HS-5 (cell line): ENCODE measurements at regions not wholly inside any gene's neighbourhood (a gene's known extent, or its start where the extent isn't known, plus 50 kb on each side); places are given as distances from the start of the nearest gene placed in this dataset.
"Not testable (repeated sequence)": the region's sequence is repeated elsewhere in the genome, so short reads cannot be mapped to it uniquely, and the experiment has no call there.

ENCODE experiments used
- DNase-seq: peaks from one replicate; pipeline ENCODE4 v3.0.0-alpha.2; 2012; ENCODE audit warnings: low read depth

GRCh38 chr6:140189263-140189662 is 814.8 kb upstream of the CITED2 start:
- DNase-seq: not testable (repeated sequence)

DNA sequence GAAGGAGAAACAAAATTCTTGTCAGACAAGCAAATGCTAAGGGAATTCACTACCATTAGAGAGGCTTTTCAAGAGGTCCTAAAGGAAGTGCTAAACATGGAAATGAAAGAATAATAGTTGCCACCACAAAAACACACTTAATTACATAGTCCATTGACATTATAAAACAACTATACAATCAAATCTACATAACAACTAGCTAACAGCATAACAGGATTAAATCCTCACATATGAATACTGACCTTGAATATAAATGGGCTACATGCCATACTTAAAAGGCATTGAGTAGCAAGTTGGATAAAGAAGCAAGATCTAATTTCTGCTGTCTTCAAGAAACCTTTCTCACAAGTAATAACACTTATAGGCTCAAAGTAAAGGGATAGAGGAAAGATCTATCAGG is 811.5 kb upstream of the CITED2 start:
- no peak for DNase-seq

DNA sequence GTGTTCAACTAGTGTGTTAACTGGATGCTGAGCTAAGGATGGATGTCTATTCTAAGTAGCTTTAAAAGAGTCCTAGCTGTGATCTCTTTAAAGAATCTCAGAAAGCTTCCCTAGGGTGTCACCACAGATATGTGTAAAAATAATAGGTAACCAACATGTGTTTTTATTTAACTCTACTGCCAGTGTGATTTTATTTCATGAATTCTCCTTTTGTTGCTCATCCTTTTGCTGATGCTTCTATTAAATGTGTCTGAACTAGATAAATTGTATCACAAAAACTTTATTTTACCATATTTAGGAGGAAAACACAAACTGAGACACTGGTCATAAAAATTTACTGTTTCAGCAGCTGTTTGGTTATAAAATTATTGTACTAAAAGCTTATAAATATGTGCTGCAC is 809.4 kb upstream of the CITED2 start:
- no peak for DNase-seq

DNA sequence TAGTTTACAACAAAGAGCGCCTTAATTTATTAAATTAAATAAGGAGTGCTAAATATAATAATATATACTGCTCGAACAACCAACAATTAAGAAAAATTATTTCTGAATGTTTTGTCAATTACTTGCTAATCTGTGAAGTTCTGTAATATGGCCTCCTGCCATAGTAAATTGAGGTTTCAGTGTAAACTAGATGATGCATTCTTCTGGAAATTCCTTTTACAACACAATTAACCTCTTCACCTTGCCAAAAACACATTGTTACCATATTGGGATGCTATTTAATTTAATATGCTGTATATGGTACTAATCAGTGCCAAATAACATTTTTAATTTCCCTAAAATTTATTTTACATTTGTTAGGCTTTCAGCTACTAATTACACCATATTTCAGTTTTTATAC is 808.4 kb upstream of the CITED2 start:
- no peak for DNase-seq

DNA sequence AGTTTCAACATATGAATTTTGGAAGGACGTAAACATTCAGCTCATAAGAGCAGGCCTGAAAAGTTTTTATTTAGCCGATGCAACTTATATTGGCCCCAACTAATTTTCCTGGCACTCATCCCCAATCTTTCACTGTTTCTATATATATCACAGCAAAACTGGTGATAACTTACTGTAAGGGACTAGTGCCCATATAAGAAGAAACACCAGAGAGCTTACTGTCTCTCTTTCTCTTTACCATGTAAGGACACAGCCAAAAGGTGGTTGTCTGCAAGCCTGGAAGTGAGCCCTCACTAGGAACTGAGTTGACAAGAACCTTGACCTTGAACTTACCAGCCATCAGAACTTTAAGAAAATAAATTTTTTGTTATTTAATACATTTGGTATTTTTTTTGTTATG is 807.4 kb upstream of the CITED2 start:
- DNase-seq: no peak

DNA sequence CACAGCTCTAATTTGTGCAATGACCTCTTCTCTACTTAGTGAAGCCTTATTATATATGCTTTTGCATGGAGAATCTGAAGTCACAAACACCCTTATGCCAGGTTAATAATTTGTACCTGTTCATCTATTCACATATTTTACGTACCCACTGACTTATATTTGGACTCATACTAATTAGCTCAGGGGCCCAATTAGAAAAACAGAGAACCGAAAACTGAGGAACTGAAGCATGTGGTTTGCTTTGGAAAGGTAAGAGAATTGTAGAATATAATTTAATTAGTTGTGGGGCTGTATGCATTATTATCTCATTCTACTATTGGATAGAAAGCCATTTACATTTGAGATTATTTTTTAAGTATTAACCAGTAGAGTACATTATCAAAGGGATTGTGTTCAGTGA is 805.9 kb upstream of the CITED2 start:
- DNase-seq: no peak

- DNase-seq: peak; percentile 81
Observed at GRCh38 chr6:140178935-140179334, 804.5 kb upstream of the CITED2 start.

DNA sequence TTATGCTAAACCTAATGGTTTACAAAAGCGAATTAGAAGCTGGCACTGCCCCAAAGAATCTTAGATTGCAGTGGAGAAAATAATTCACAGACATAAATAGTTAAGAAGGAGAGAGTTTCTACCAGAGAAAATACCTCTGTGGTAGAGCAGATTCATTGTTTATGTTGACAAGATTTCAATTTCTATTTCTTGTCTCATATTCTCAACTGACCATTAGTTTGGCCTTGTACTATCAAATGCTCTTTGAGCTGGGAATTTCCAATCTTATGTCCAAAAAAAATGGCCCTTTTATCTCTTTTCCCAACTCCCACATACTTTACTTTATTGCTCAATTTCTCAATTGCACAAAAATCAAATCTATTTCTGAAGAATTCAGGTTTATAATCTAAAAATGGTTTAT is 804.1 kb upstream of the CITED2 start:
- no peak for DNase-seq

DNA sequence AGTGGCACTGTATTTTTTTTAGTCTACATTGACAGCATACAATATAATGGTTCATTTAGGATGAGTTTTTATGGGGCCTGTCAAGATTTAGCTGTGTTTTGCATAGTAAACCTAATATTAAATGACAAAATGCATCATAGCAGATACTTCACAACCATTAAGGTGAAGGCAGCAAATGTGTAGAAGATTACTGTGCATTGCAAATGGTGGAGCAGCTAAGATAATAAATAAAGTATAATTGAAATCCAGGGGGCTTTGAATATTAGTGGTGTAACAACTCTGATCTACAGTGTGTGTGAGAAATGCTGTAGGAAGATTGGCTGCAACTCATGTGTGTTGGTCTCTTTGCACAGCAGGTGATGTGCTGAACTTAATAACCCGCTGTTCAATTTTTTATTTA is 801.9 kb upstream of the CITED2 start:
- no peak for DNase-seq

- no peak for DNase-seq
Observed at GRCh38 chr6:140175486-140175885, 801.0 kb upstream of the CITED2 start.

GRCh38 chr6:140174524-140174923 is 800.1 kb upstream of the CITED2 start:
- DNase-seq: peak; percentile 96

DNA sequence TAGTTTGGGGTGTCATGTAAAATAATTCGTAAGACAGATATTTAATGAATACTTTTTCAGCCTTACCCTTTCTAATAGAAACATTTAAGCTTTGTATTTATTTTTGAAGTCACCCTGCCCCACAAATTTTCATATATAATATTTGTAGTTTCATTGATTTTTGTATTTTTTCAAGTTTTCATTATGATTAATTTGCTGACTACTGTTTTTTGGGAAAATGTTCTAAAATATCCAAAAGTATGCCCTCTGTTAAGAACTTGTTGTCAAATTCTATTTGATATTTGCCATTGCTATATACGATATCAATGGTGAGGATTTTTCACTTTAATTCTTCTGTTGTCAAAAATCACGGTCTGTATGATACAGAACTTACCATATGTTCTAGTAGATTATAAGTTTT is 793.9 kb upstream of the CITED2 start:
- DNase-seq: no peak

- no peak for DNase-seq
Observed at GRCh38 chr6:140160909-140161308, 786.5 kb upstream of the CITED2 start.

GRCh38 chr6:140160494-140160893 is 786.0 kb upstream of the CITED2 start:
- no peak for DNase-seq

DNA sequence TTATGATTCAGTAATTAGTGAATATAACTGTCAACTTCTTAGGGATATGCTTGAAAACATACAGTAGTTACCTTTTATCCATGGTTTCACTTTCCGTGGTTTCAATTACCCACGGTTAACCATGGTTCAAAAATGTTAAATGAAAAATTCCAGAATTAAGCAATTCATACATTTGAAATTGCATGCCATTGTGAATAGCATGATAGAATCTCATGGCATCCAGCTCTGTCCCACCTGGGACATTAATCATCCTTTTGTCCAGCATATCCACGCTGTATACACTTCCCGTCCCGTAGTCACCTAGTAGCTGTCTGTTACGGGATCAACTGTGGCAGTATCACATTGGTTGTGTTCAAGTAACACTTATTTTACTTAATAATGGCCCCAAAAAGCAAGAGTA is 781.7 kb upstream of the CITED2 start:
- DNase-seq: no peak

GRCh38 chr6:140155451-140156126 is 781.1 kb upstream of the CITED2 start:
- DNase-seq: no peak

DNA sequence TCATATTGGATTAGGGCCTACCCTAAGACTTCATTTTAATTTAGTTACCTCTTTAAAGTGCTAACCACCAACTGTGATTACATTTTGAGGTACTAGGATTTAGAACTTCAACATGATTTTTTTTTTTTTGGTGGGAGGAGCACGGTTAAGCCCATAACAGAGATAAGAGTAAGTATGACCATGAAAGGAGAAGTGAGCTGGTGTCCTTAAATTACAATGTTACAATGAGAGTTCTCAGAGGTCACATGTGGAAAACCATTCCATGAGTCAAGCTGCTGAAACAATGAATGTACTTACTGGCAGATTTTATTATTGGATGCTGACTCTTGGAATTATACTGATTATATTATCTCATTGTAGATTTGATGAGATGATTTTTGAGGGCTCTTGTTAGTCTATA is 779.3 kb upstream of the CITED2 start:
- DNase-seq: peak; percentile 6

GRCh38 chr6:140147825-140148814 is 773.7 kb upstream of the CITED2 start:
- DNase-seq: not testable (repeated sequence)

DNA sequence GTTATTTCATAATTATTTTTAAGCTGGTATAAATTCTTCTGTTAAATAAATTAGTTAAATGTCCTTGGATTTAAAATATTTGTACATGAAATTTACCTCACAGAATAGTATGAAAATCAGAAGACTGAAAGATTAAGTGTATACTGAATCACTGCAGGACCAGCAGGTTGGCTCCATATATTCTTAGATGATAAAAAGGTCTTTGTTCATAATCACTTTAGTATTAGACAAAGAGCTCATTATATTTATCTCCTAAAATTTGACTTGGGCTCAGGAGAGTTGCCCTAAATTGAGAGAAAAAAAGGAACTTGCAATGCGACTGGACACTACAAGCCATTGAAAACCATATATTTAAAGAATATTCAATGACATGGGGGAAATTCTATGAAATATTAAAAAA is 766.4 kb upstream of the CITED2 start:
- no peak for DNase-seq

DNA sequence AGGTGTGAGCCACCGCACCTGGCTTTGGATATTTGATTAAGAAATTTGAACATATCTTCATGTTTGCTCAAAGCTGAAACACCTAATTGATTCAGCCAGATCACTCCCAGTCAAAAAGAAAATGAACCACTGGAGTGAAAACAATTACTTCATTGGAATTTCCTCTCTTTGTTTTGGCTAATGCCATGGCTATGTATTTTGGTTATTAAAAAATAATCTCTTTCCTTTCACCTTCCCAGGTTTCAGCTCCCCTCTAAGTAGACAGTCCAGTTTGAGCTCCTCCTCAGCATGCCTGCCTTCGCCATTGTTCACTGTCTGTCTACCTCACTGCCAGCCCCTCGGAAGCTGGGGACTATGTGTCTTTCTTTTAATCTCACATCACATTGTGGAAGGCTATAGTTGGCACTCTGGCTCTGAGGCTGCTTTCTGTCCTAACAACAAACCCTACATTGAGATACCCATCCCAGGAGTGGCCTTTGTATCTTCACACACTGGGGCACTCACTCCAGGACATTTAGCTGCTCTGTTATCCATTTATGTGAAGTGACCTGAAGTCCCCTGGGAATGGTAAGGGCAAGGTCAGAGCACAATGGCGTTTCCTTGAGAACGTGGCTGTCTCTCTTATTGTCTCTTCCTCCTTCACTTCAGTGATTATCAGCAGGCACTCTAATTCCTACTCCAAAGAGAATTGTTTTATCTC is 764.0 kb upstream of the CITED2 start:
- no peak for DNase-seq

DNA sequence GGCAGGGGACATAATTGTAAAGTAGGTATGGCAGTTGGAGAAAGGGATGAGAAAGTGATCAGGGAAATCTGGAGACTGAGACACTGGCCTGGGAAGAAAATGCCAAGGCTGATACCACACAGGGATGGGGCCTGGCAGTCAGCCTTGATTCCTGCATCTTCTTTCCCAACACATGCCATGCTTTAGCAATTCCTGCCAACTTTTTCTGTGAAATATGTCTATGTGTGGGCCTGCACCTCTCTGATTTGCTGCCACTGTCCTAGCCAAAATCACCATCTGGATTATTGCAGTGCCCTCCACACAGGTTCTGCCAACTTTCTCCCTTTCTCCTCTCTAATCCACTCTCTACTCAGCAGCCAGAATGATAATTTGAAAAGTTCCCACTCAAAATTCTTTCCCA is 759.8 kb upstream of the CITED2 start:
- no peak for DNase-seq

DNA sequence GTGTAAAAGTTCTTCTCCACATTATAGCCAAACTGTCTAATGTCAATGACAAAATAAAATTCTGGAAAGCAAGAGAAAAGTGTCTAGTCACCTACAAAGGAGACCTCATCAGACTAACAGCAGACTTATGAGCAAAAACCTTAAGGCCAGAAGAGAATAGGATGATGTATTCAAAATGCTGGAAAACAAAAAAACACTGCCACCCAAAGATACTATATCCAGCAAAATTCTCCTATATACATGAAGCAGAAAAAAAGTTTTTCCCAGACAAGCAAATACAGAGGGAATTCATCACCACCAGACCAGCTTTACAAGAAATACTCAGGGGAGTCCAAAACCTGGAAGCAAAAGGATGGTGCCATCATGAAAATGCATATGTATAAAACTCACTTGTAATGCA is 755.6 kb upstream of the CITED2 start:
- no peak for DNase-seq

- no peak for DNase-seq
Observed at GRCh38 chr6:140124498-140124897, 750.0 kb upstream of the CITED2 start.
